ENCODE measurements at regions not wholly inside any gene's neighbourhood (a gene's known extent, or its start where the extent isn't known, plus 50 kb on each side); places are given as distances from the start of the nearest gene placed in this dataset.

DNA sequence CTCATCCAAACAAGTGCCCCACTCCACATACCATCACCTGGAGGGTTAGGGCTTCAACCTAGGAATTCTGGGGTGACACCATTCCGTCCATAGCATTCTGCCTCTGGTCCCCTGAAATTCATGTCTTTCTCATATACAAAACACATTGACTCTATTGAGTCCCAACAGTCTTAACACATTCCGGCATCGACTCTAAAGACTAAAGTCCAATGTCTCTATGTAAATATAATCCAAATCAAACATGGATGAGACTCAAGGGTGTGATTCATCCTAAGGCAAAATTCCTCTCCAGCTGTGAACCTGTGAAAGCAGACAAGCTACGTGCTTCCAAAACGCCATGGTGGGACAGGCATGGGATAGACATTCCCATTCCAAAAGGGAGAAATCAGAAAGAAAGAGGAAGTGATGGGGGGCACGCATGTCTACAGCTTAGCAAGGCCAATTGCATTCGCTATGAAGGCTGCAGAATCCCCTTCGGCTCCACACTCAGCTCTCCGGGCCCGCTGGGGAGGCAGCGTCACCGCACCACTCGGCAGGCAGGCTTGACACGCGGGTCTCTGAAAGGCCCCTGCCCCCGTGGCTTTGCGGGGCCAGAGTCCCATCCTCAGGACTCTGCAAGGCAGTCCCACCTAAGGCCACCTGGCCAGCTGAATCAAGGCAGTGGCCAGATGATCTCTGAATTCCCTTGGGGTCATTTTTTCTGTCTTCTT, 53.2 kb downstream of the ADRA2C start:
- TF ChIP-seq POLR2A (IDR thresholded peaks at IDR 0.05) = no peak
- TF ChIP-seq, protein P1, sequence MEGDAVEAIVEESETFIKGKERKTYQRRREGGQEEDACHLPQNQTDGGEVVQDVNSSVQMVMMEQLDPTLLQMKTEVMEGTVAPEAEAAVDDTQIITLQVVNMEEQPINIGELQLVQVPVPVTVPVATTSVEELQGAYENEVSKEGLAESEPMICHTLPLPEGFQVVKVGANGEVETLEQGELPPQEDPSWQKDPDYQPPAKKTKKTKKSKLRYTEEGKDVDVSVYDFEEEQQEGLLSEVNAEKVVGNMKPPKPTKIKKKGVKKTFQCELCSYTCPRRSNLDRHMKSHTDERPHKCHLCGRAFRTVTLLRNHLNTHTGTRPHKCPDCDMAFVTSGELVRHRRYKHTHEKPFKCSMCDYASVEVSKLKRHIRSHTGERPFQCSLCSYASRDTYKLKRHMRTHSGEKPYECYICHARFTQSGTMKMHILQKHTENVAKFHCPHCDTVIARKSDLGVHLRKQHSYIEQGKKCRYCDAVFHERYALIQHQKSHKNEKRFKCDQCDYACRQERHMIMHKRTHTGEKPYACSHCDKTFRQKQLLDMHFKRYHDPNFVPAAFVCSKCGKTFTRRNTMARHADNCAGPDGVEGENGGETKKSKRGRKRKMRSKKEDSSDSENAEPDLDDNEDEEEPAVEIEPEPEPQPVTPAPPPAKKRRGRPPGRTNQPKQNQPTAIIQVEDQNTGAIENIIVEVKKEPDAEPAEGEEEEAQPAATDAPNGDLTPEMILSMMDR (IDR thresholded peaks at IDR 0.05) = no peak
